HG02981 (cell line): ENCODE measurements at regions not wholly inside any gene's neighbourhood (a gene's known extent, or its start where the extent isn't known, plus 50 kb on each side); places are given as distances from the start of the nearest gene placed in this dataset.
"Not testable (repeated sequence)": the region's sequence is repeated elsewhere in the genome, so short reads cannot be mapped to it uniquely, and the experiment has no call there.

Experiments
- ATAC-seq: cut with Tn5 transposase; IDR thresholded peaks from one replicate; pipeline ENCODE4 v1.9.1; 2021; ENCODE audit warnings: mild to moderate bottlenecking, moderate library complexity; ENCODE audit not compliant: unreplicated experiment

- ATAC-seq = not testable (repeated sequence)
These were observed 421.8 kb downstream of the CSNK1G3 start for GRCh38 chr5:123933812-123934211.

GRCh38 chr5:123929055-123929474, 417.1 kb downstream of the CSNK1G3 start:
- no peak for ATAC-seq

- ATAC-seq = no peak
These were observed 416.4 kb downstream of the CSNK1G3 start for GRCh38 chr5:123928401-123928800.

GRCh38 chr5:123921193-123921592, 409.2 kb downstream of the CSNK1G3 start:
- ATAC-seq = no peak

GRCh38 chr5:123916345-123917121, 404.6 kb downstream of the CSNK1G3 start:
- ATAC-seq = no peak

- no peak for ATAC-seq
These were observed 402.4 kb downstream of the CSNK1G3 start for GRCh38 chr5:123914333-123914732.

- ATAC-seq = no peak
These were observed 395.4 kb downstream of the CSNK1G3 start for GRCh38 chr5:123907349-123907748.

GRCh38 chr5:123906698-123907295, 394.8 kb downstream of the CSNK1G3 start:
- ATAC-seq = no peak

GRCh38 chr5:123885081-123885480, 373.1 kb downstream of the CSNK1G3 start:
- ATAC-seq = no peak

- ATAC-seq = no peak
These were observed 371.0 kb downstream of the CSNK1G3 start for GRCh38 chr5:123882965-123883345.

GRCh38 chr5:123882319-123882964, 370.5 kb downstream of the CSNK1G3 start:
- no peak for ATAC-seq

GRCh38 chr5:123881759-123882244, 369.8 kb downstream of the CSNK1G3 start:
- ATAC-seq = no peak

- no peak for ATAC-seq
These were observed 368.9 kb downstream of the CSNK1G3 start for GRCh38 chr5:123880875-123881274.

GRCh38 chr5:123879071-123879470, 367.1 kb downstream of the CSNK1G3 start:
- ATAC-seq = no peak

- ATAC-seq = no peak
These were observed 364.4 kb downstream of the CSNK1G3 start for GRCh38 chr5:123876276-123876790.

- no peak for ATAC-seq
These were observed 363.7 kb downstream of the CSNK1G3 start for GRCh38 chr5:123875561-123876275.

GRCh38 chr5:123874600-123875201, 362.7 kb downstream of the CSNK1G3 start:
- ATAC-seq = no peak

GRCh38 chr5:123873846-123874245, 361.9 kb downstream of the CSNK1G3 start:
- no peak for ATAC-seq

- ATAC-seq = no peak
These were observed 359.4 kb downstream of the CSNK1G3 start for GRCh38 chr5:123871373-123871772.

- ATAC-seq = no peak
These were observed 356.9 kb downstream of the CSNK1G3 start for GRCh38 chr5:123868881-123869280.

- no peak for ATAC-seq
These were observed 356.3 kb downstream of the CSNK1G3 start for GRCh38 chr5:123868267-123868666.
